Stimulated activated naive CD8-positive, alpha-beta T cell treated with anti-CD3 and anti-CD28 coated beads, Interleukin-15, Interleukin-2, amounts not matched to agents 100 ng/mL and 50 ng/mL, for 24 hours (primary cell): ENCODE measurements at regions not wholly inside any gene's neighbourhood (a gene's known extent, or its start where the extent isn't known, plus 50 kb on each side); places are given as distances from the start of the nearest gene placed in this dataset.

Experiments used
- H3K27ac Mint-ChIP-seq: one replicate; pipeline ENCODE4 v1.8.0; 2021; ENCODE audit warnings: mild to moderate bottlenecking, mixed read lengths
- H3K27me3 Mint-ChIP-seq: one replicate; pipeline ENCODE4 v1.8.0; 2021; ENCODE audit warnings: mixed read lengths
- H3K36me3 Mint-ChIP-seq: one replicate; pipeline ENCODE4 v1.8.0; 2021; ENCODE audit warnings: low read depth, mixed read lengths
- H3K4me1 Mint-ChIP-seq: one replicate; pipeline ENCODE4 v1.8.0; 2021; ENCODE audit warnings: low read depth, mixed read lengths
- H3K4me3 Mint-ChIP-seq: one replicate; pipeline ENCODE4 v1.8.0; 2021; ENCODE audit warnings: mild to moderate bottlenecking, mixed read lengths
- H3K9me3 Mint-ChIP-seq: one replicate; pipeline ENCODE4 v1.8.0; 2021; ENCODE audit warnings: mixed read lengths

DNA sequence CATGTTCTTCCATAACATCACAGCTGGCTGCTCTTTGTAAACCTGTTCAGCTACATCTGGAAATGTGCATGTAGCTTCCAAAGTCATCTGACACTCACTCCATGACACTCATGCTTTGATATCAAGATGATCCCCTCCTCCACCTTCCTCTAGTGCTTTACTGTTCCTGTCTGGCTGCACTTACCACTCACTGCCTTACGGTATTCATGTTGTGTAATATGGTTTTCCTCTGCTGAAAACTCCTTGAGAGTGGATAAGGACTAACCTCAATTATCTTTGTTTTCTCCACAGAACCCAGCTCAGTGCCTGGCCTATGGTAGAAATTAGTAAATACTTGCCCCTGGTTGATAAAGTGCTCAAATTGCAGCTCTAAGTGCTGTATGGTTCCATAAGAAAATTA is 483.9 kb downstream of the HTR7 start:
- Mint-ChIP-seq H3K4me3 (no peak overlapping the region), H3K9me3 (peaks cover 4% of the 10 kb centered on the region), H3K4me1 (no peaks in the 10 kb centered on the region), H3K27ac (no peak overlapping the region), H3K27me3 (peaks cover 4% of the 10 kb centered on the region), H3K36me3 (no peaks in the 10 kb centered on the region)

DNA sequence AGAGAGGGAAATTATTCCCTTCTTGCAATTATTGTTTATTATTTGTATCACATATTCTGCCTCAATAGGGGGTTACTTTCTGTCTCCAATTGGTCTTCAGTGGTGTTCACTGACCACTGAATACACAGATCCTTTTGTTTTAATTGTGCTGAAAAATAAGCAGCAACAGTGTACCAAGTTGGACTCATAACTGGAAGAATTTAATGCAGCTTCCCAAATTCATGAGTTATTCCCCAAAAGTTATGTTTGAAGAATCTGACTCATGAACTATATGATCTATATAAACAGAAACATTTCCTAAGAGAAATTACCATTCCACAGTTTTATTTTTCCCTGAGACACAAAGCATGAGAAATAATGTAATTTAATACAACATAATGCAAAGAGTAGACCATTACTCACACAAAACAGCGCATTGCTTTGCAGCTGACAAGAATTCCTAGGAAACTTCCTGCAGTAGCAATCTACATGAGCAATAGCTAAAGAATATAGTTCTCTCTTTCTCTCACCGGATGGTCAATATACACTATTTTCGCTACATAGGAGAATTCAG is 479.2 kb downstream of the HTR7 start:
- Mint-ChIP-seq H3K9me3 (no peaks in the 10 kb centered on the region), H3K36me3 (no peaks in the 10 kb centered on the region), H3K4me1 (no peaks in the 10 kb centered on the region), H3K27me3 (peaks cover 4% of the 10 kb centered on the region), H3K27ac (no peak overlapping the region), H3K4me3 (no peak overlapping the region)

DNA sequence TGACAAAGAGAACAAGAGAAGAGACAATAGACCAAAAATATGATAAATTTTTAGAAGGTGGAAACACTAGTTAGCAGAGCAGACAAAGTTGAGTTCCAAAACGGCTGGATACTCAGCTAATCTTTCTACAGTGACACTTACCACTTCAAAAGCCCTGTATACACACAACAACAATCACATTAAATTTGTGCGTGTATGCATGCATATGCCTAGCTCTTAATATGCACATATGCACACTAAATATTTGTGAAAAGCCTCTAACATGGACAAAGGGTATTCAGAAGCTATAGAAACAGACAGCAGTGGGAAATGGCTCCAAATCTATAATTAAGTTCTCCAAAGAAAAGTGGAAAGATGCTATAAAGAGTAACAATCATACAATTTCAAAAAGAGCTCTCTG is 476.4 kb downstream of the HTR7 start:
- Mint-ChIP-seq H3K4me1 (no peaks in the 10 kb centered on the region), H3K36me3 (no peaks in the 10 kb centered on the region), H3K27ac (no peak overlapping the region), H3K9me3 (no peaks in the 10 kb centered on the region), H3K4me3 (no peak overlapping the region), H3K27me3 (peaks cover 4% of the 10 kb centered on the region)

DNA sequence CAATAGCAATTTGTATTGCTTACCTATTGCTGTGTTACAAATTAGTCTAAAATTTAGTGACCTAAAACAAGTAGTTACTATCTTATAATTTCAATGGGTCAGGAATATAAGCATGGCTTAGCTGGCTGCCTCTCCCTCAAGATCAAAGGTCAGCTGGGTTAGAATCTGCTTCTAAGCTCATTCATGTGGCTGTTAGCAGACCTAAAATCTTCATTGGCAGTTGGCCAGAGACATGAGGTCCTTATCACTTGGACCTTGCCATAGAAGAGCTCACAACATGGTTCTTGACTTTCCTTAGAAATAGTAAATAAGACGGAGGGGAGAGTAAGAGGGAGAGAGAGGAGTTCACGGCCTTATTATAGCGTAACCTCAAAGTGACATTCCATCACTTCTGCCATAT is 468.0 kb downstream of the HTR7 start:
- Mint-ChIP-seq H3K36me3 (no peaks in the 10 kb centered on the region), H3K27ac (no peak overlapping the region), H3K4me3 (no peak overlapping the region), H3K9me3 (no peaks in the 10 kb centered on the region), H3K4me1 (no peaks in the 10 kb centered on the region), H3K27me3 (no peaks in the 10 kb centered on the region)

DNA sequence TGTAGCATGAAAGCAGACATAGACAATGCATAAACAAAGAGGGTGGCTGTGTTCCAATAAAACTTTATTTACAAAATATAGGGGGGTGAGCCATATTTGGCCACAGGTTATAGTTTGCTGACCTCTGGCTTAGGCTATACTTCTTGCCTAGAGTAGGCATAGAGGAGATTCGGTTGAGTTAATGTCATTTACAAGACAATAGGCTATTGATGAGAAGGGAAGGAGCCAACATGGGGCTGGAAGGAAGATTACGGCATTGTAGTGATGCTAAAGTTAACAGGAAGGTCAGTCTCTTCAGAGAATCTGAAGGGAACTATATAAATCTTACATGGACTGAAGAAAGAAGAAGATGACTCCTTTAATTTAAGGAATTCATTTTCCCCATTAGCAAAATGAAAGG is 463.5 kb downstream of the HTR7 start:
- Mint-ChIP-seq H3K27ac (no peak overlapping the region), H3K4me1 (no peaks in the 10 kb centered on the region), H3K27me3 (no peaks in the 10 kb centered on the region), H3K36me3 (no peaks in the 10 kb centered on the region), H3K4me3 (no peak overlapping the region), H3K9me3 (no peaks in the 10 kb centered on the region)

DNA sequence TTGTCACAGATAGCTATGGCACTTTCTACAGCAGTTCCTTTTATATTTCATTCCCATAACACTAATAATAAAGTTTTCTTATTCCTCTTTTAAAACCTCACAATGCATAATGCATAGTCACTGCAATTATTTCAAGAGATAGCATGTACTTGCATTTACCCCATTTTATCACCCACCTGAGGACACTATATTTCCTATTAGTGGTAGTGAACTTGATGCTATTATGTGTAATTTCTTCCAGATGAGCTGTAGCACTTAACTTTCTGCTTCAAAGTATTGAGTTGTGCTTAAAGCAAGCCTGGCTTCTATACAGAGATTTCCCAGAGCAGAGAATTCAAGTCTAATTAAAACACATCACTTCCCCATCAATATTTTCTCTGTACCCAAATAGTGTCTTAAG is 461.1 kb downstream of the HTR7 start:
- no peaks in the 10 kb centered on the region for H3K9me3 Mint-ChIP-seq
- H3K4me3 Mint-ChIP-seq = no peak overlapping the region
- H3K36me3 Mint-ChIP-seq = no peaks in the 10 kb centered on the region
- H3K27me3 Mint-ChIP-seq = no peaks in the 10 kb centered on the region
- H3K27ac Mint-ChIP-seq = no peak overlapping the region
- no peaks in the 10 kb centered on the region for H3K4me1 Mint-ChIP-seq

DNA sequence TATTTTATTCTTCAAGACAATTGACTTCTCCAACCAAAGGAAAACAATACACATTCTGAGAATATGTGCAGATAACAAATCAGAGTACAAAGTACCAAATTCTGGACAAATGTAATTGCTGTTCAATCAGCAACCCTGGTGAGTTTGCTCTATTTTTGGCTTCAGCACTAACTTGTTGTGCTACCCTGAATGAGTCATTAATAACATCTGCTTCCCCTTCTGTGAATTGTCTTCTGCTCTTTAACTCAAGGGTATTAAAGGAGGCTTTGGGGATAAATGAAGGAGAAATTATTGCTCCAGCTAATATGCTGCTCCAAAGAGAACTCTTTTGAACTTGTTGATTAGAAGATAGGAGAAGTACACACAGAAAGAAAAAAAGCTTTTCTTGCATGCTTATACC is 459.3 kb downstream of the HTR7 start:
- Mint-ChIP-seq H3K27me3 (no peaks in the 10 kb centered on the region), H3K4me3 (no peak overlapping the region), H3K36me3 (no peaks in the 10 kb centered on the region), H3K4me1 (no peaks in the 10 kb centered on the region), H3K27ac (no peak overlapping the region), H3K9me3 (no peaks in the 10 kb centered on the region)

DNA sequence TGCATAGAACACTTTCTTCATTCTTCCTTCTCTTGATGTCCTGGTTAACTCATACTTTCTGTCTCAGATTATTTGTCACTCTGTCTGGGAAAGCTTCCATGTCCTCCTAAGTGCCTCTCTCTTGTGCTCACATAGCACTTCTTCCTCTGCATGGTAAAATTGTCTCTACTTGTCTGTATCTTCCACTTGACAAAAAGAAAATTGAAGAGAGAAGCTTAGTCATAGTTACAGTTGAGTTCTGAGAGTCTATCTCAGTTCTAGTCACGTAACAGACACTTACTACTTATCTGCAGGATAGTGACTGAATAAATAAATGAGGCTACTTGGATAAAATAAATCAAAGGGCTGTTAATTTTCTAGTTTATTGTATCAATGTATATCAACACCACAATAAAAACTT is 458.1 kb downstream of the HTR7 start:
- H3K9me3 Mint-ChIP-seq = no peaks in the 10 kb centered on the region
- H3K4me3 Mint-ChIP-seq = no peak overlapping the region
- H3K36me3 Mint-ChIP-seq = no peaks in the 10 kb centered on the region
- H3K27ac Mint-ChIP-seq = no peak overlapping the region
- H3K27me3 Mint-ChIP-seq = no peaks in the 10 kb centered on the region
- no peaks in the 10 kb centered on the region for H3K4me1 Mint-ChIP-seq

DNA sequence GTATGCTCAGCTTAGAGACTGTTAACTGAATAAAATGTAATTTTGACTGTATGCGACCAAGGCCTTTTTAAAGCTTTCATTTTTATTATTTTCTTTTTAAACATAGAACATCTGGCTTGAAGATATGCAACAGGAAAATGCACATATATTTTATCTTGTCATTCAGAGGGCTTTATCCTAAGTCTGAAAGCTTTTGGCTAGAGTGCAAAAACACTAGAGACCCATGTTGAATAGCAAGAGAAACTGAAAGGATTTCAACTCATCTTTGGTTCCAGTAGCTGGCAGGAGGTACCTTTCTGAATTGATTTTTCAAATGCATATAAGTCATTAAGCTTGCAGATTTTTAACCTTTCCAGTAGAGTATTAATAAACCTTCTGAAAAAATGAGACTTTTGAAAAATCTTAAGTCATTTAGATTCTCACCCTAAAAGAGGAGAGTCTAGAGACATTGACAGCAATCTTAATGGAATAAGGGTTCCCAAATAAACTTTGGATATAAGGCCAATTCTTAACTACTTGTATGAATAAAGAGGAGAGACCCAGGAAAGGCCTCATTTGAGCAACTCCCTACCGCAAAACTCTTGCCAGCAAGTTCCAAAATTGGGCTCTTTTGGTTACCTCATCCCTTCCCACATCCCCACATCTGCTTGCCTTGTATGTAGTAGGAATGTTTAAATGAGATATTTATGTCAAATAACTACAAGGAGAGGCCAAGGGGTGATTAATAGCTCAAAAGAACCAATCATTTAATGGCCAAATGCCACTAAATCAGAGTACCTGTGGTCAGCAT is 454.4 kb downstream of the HTR7 start:
- no peaks in the 10 kb centered on the region for H3K9me3 Mint-ChIP-seq
- H3K36me3 Mint-ChIP-seq = no peaks in the 10 kb centered on the region
- no peak overlapping the region for H3K4me3 Mint-ChIP-seq
- no peaks in the 10 kb centered on the region for H3K27me3 Mint-ChIP-seq
- no peak overlapping the region for H3K27ac Mint-ChIP-seq
- H3K4me1 Mint-ChIP-seq = no peaks in the 10 kb centered on the region

DNA sequence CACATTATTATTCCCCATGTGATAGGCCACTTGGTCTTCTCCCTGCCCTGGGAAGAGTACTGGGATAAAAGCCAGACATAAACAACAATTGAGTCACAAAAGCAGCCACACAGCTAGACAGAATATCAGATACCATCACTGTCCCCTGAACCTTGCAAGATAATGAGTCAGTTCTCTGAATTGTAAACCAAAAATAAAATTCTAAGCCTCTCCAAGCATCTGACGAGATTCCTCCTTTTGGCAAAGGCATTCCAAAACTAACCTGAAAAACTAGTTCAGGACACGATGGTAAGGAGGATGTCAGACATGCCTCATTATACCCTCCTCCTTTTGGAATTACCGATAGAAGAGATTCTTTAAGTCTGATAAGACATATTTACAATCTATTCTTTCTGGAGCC is 450.7 kb downstream of the HTR7 start:
- Mint-ChIP-seq H3K27ac (no peak overlapping the region), H3K36me3 (no peaks in the 10 kb centered on the region), H3K4me1 (no peaks in the 10 kb centered on the region), H3K4me3 (no peak overlapping the region), H3K9me3 (peaks cover 4% of the 10 kb centered on the region), H3K27me3 (no peaks in the 10 kb centered on the region)

DNA sequence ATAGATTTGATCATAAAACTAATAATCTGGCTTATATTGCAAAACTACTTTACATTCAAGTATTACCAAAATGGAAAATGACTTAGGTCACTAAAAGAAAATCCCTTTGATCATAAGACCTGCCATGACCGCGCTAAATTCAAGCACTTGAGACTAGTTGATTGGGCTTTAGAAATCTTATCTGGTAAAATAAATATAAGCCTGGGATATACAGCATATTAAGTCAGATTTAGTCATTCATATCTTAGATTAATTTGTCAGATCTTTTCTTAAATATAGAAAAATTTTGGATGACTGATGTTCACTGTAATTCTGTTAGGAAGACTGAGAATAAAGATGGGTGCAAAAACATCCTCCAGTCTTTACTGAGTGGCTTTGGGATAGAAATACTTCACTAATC is 450.0 kb downstream of the HTR7 start:
- Mint-ChIP-seq H3K36me3 (no peaks in the 10 kb centered on the region), H3K27me3 (no peaks in the 10 kb centered on the region), H3K9me3 (peaks cover 4% of the 10 kb centered on the region), H3K27ac (no peak overlapping the region), H3K4me1 (no peaks in the 10 kb centered on the region), H3K4me3 (no peak overlapping the region)

DNA sequence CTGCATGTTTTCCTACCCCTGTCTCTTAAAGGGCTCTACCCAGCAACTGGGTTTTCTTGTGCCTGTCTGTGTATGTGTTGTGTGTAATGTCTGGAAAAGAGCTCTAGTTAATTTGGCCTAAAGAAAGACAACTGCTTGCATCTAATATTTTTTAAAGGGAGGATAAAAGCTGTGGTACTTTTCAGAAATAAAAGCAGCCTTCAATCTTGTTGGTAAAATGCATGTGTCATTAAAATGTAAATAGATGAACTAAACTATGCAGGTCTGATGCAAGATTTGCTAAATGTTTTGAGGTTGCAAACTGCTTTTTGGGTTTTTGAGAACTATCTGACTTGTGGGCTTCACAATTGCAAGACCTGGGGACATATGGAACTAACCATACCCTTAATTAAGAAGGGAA is 445.3 kb downstream of the HTR7 start:
- H3K4me1 Mint-ChIP-seq = no peaks in the 10 kb centered on the region
- H3K27ac Mint-ChIP-seq = no peak overlapping the region
- no peak overlapping the region for H3K4me3 Mint-ChIP-seq
- H3K27me3 Mint-ChIP-seq = no peaks in the 10 kb centered on the region
- H3K9me3 Mint-ChIP-seq = peaks cover 4% of the 10 kb centered on the region
- H3K36me3 Mint-ChIP-seq = no peaks in the 10 kb centered on the region

DNA sequence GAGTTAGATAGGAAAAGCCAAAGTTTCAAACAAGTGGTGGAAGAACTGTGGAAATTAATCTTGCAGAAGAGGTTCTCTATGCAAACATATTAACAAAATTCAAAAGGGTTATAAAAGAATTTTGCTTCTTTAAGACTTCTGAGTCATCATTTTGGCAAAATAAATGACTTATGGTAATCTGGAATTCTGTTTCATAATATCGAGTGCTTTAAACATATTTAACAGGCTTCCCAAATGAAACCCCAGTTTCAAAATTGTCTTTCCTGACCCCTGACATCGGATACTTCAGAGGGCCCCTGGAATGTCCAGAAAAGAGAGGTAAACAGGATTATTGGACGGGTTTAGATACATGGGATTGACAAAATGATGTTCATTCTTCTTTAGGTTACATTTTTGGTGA is 444.6 kb downstream of the HTR7 start:
- Mint-ChIP-seq H3K27ac (no peak overlapping the region), H3K4me1 (no peaks in the 10 kb centered on the region), H3K9me3 (peaks cover 4% of the 10 kb centered on the region), H3K4me3 (no peak overlapping the region), H3K36me3 (no peaks in the 10 kb centered on the region), H3K27me3 (no peaks in the 10 kb centered on the region)

DNA sequence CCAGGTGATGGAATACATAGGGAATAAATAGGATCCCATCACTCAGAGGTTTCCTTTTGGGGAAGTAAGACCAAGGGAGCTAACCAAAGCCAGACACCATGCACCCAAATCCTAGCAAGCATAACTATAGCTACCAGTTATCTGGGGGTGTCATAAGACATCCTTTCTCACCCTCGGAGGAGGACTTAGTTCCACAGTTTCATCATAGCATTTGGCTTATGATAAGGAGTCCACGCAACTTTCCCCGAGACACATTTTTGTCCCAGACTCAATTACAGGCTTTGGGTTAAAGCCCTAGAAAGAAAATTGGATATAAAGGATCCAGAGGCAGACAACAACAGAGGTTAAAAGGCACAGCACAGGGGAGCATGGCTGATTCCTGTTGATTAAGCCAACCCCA is 442.9 kb downstream of the HTR7 start:
- H3K36me3 Mint-ChIP-seq = no peaks in the 10 kb centered on the region
- H3K4me3 Mint-ChIP-seq = no peak overlapping the region
- H3K9me3 Mint-ChIP-seq = peaks cover 4% of the 10 kb centered on the region
- H3K27ac Mint-ChIP-seq = no peak overlapping the region
- no peaks in the 10 kb centered on the region for H3K4me1 Mint-ChIP-seq
- no peaks in the 10 kb centered on the region for H3K27me3 Mint-ChIP-seq

DNA sequence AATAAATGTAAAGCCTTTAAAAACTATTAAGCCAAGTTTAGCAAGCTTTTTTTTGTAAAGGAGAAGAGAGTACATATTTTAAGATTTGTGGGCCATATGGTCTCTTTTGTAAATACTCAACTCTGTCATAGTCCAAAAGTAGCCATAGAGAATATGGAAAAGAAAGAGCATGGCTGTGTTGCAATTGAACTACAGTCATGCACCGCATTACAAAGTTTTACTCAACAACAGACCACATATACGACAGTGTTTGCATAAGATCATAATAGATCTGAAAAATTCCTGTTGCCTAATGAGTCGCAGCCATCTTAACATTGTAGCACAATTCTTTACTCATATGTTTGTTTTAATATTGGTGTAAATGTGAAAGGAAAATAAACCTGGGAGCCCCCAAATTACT is 440.8 kb downstream of the HTR7 start:
- H3K4me1 Mint-ChIP-seq = no peaks in the 10 kb centered on the region
- H3K27me3 Mint-ChIP-seq = no peaks in the 10 kb centered on the region
- no peaks in the 10 kb centered on the region for H3K36me3 Mint-ChIP-seq
- H3K27ac Mint-ChIP-seq = no peak overlapping the region
- no peaks in the 10 kb centered on the region for H3K9me3 Mint-ChIP-seq
- no peak overlapping the region for H3K4me3 Mint-ChIP-seq
